WERI-Rb-1 (cell line): ENCODE measurements at regions not wholly inside any gene's neighbourhood (a gene's known extent, or its start where the extent isn't known, plus 50 kb on each side); places are given as distances from the start of the nearest gene placed in this dataset.

Source experiments
- DNase-seq: peaks from one replicate; pipeline ENCODE4 v3.0.0-alpha.2; 2020
- H3K27ac ChIP-seq: fragments of 250-450 bp; sonication (Bioruptor Pico); 2 replicates; pipeline ENCODE4 v1.5.1; 2020; ENCODE audit warnings: mild to moderate bottlenecking, moderate library complexity
- H3K27me3 ChIP-seq: fragments of 250-450 bp; sonication (Bioruptor Pico); 2 replicates; pipeline ENCODE4 v1.5.1; 2021; ENCODE audit warnings: mild to moderate bottlenecking, low read depth, moderate library complexity; ENCODE audit not compliant: insufficient read depth, severe bottlenecking
- H3K36me3 ChIP-seq: fragments of 250-450 bp; sonication (Bioruptor Pico); 2 replicates; pipeline ENCODE4 v1.5.1; 2020; ENCODE audit warnings: mild to moderate bottlenecking, moderate library complexity
- H3K4me3 ChIP-seq: 2 replicates; pipeline ENCODE4 v1.5.1; 2011; ENCODE audit warnings: low read depth, mild to moderate bottlenecking, control low read depth, low read length
- H3K9me3 ChIP-seq: fragments of 250-450 bp; sonication (Bioruptor Pico); 2 replicates; pipeline ENCODE4 v1.5.1; 2021; ENCODE audit warnings: mild to moderate bottlenecking, moderate library complexity; ENCODE audit not compliant: severe bottlenecking
- TF ChIP-seq, protein P1 (sequence below): IDR thresholded peaks from 2 replicates; pipeline ENCODE4 v1.5.1; 2011; ENCODE audit warnings: low read depth, mild to moderate bottlenecking, control low read depth, inconsistent platforms, low read length

GRCh38 chr13:40274103-40274502 lies 392.3 kb downstream of the FOXO1 start:
- no peaks in the 10 kb centered on the region for H3K9me3 ChIP-seq
- no peaks in the 10 kb centered on the region for H3K27me3 ChIP-seq
- TF ChIP-seq, protein P1, sequence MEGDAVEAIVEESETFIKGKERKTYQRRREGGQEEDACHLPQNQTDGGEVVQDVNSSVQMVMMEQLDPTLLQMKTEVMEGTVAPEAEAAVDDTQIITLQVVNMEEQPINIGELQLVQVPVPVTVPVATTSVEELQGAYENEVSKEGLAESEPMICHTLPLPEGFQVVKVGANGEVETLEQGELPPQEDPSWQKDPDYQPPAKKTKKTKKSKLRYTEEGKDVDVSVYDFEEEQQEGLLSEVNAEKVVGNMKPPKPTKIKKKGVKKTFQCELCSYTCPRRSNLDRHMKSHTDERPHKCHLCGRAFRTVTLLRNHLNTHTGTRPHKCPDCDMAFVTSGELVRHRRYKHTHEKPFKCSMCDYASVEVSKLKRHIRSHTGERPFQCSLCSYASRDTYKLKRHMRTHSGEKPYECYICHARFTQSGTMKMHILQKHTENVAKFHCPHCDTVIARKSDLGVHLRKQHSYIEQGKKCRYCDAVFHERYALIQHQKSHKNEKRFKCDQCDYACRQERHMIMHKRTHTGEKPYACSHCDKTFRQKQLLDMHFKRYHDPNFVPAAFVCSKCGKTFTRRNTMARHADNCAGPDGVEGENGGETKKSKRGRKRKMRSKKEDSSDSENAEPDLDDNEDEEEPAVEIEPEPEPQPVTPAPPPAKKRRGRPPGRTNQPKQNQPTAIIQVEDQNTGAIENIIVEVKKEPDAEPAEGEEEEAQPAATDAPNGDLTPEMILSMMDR: no peak
- DNase-seq: no peak
- H3K36me3 ChIP-seq: no peaks in the 10 kb centered on the region
- no peak overlapping the region for H3K27ac ChIP-seq
- H3K4me3 ChIP-seq: no peak overlapping the region

- DNase-seq: no peak
- TF ChIP-seq, protein P1: no peak
- no peaks in the 10 kb centered on the region for H3K36me3 ChIP-seq
- no peaks in the 10 kb centered on the region for H3K9me3 ChIP-seq
- no peaks in the 10 kb centered on the region for H3K27me3 ChIP-seq
- no peak overlapping the region for H3K4me3 ChIP-seq
- no peak overlapping the region for H3K27ac ChIP-seq
Observed at GRCh38 chr13:40275155-40275554, 391.3 kb downstream of the FOXO1 start.

DNA sequence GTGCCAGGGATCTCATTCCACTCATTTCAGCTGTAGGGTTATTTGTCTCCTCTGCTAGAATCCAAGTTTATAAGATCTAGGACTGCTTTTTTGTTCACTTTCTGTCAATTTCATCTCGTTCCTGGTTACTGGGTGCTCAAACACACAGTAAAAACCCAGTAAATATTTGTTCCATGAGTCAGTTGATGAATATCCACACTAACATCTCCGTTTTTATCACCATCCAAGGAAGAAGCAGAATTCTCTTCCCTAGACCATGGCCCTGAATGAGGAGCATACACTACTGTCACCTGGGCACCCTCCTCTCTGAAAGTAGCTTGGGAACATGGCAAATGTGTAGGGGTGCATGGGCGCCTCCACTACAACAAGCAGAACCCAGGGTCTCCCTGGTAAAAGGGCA lies 390.8 kb downstream of the FOXO1 start:
- DNase-seq: no peak
- Histone ChIP-seq H3K9me3 (no peaks in the 10 kb centered on the region), H3K4me3 (no peak overlapping the region), H3K27ac (no peak overlapping the region), H3K27me3 (no peaks in the 10 kb centered on the region), H3K36me3 (no peaks in the 10 kb centered on the region)
- TF ChIP-seq, protein P1: no peak

DNA sequence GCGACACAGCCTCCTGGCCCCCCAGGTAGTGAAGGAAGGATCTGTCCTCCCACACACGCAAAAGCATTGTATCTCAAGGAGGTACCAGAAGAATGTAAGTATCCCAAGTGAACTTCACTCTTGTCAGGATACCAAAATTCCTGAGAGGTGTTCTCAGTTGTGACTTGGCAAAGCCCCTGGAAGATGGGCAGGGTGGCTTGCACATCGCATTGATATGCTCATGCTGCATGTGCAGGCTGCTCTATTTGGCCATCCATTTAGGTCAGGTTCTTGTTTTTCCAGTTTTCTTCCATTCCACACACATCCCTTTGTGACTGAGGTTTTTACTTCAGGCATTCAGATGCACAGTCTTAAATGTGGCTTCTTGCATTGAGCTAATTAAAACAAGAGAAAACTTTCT lies 382.8 kb downstream of the FOXO1 start:
- H3K27ac ChIP-seq: no peak overlapping the region
- H3K27me3 ChIP-seq: no peaks in the 10 kb centered on the region
- TF ChIP-seq, protein P1: no peak
- H3K36me3 ChIP-seq: no peaks in the 10 kb centered on the region
- H3K4me3 ChIP-seq: no peak overlapping the region
- H3K9me3 ChIP-seq: no peaks in the 10 kb centered on the region
- no peak for DNase-seq

DNA sequence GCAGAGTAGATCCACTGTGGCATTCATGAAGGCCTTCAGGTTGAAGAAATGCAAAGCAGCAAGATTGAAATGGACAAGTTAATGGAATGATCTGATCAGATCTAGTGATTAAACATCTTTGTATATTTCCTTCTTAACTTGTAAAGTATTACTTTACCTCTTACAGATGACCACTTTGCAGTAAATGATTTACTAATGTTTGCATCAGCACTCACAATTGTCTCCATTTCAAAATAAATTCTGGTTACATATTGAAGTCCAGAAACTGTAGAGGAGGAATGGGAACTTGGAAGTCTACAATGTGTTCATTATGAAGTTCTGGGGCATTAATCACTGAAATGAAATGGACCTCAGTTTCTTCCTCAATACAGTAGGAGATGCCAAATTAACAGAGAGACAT lies 380.8 kb downstream of the FOXO1 start:
- no peak overlapping the region for H3K4me3 ChIP-seq
- DNase-seq: no peak
- TF ChIP-seq, protein P1: no peak
- H3K36me3 ChIP-seq: no peaks in the 10 kb centered on the region
- H3K27me3 ChIP-seq: no peaks in the 10 kb centered on the region
- H3K27ac ChIP-seq: no peak overlapping the region
- no peaks in the 10 kb centered on the region for H3K9me3 ChIP-seq

DNA sequence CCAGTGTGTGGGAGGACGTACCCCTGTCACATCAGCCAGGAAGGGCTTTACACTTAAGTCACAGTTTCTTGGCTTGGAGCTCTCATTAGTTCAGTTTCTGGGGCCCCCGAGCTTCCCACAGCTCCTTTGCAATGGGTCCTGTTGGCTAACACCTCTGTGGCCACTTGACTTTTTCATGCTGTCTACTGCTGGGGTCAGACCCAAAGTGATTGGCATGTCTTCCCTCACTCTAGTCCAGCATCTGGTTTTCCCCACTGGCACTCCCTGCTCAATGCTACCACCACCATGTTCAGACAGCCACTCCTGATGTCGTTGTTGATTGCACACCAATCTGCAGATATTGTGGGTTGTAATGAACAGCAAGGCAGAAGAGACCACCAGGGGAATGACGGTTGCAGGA lies 379.0 kb downstream of the FOXO1 start:
- Histone ChIP-seq H3K27ac (no peak overlapping the region), H3K9me3 (no peaks in the 10 kb centered on the region), H3K4me3 (no peak overlapping the region), H3K36me3 (no peaks in the 10 kb centered on the region), H3K27me3 (no peaks in the 10 kb centered on the region)
- TF ChIP-seq, protein P1: no peak
- no peak for DNase-seq
